Keratinocyte (primary cell): ENCODE measurements at regions not wholly inside any gene's neighbourhood (a gene's known extent, or its start where the extent isn't known, plus 50 kb on each side); places are given as distances from the start of the nearest gene placed in this dataset.

Experiments
- DNase-seq: peaks from one replicate; pipeline ENCODE4 v3.0.0-alpha.2; 2011; ENCODE audit warnings: low read depth, missing footprints, low spot score
- FAIRE-seq: peaks from 2 replicates; lab custom pipeline; 2011; peaks lifted over from hg19 to GRCh38; lab: Jason Lieb, UNC
- H2AFZ ChIP-seq: 2 replicates; pipeline ENCODE4 v1.6.0; 2012; ENCODE audit warnings: low read length, control low read depth, inconsistent platforms; ENCODE audit not compliant: control insufficient read depth
- H3K27ac ChIP-seq: 2 replicates; pipeline ENCODE4 v1.5.1; 2011; ENCODE audit warnings: low read length; ENCODE audit not compliant: control insufficient read depth, insufficient read depth
- H3K27me3 ChIP-seq: 3 replicates; pipeline ENCODE4 v1.6.0; 2011; ENCODE audit warnings: low read length; ENCODE audit not compliant: control insufficient read depth, insufficient read depth; ENCODE audit errors: extremely low read depth
- H3K36me3 ChIP-seq, 2 experiments: 2 replicates in 1 of 2; 3 replicates in 1 of 2; pipeline ENCODE4 v1.5.1; 2011; ENCODE audit warnings: low read length in 2 of 2, mild to moderate bottlenecking in 1 of 2; ENCODE audit not compliant: control insufficient read depth in 2 of 2, insufficient read depth in 2 of 2; ENCODE audit errors: extremely low read depth in 1 of 2
- H3K4me1 ChIP-seq: 3 replicates; pipeline ENCODE4 v1.5.1; 2011; ENCODE audit warnings: low read length; ENCODE audit not compliant: control insufficient read depth, insufficient read depth; ENCODE audit errors: extremely low read depth
- H3K4me2 ChIP-seq: 3 replicates; pipeline ENCODE4 v1.6.0; 2011; ENCODE audit warnings: low read depth, low read length; ENCODE audit not compliant: control insufficient read depth, insufficient read depth; ENCODE audit errors: extremely low read depth
- H3K4me3 ChIP-seq, 3 experiments: fragments of 200-600 bp in 1 of 3; sonication (generic) in 1 of 3; 2 replicates in 2 of 3; 3 replicates in 1 of 3; pipeline ENCODE4 v1.5.1; 2011 to 2016; ENCODE audit warnings: low read length in 3 of 3, mild to moderate bottlenecking in 3 of 3, control low read depth in 2 of 3, inconsistent platforms in 1 of 3, low read depth in 1 of 3, mixed read lengths in 1 of 3, mixed run types in 1 of 3, moderate library complexity in 1 of 3; ENCODE audit not compliant: control insufficient read depth in 2 of 3, insufficient read depth in 2 of 3; ENCODE audit errors: extremely low read depth in 1 of 3
- H3K79me2 ChIP-seq: 2 replicates; pipeline ENCODE4 v1.6.0; 2012; ENCODE audit warnings: low read length; ENCODE audit not compliant: control insufficient read depth, insufficient read depth
- H3K9ac ChIP-seq: 3 replicates; pipeline ENCODE4 v1.6.0; 2011; ENCODE audit warnings: low read length; ENCODE audit not compliant: control insufficient read depth, insufficient read depth; ENCODE audit errors: extremely low read depth
- H3K9me1 ChIP-seq: 3 replicates; pipeline ENCODE4 v1.6.0; 2011; ENCODE audit warnings: low read length; ENCODE audit not compliant: control insufficient read depth, insufficient read depth; ENCODE audit errors: extremely low read depth
- H3K9me3 ChIP-seq: 2 replicates; pipeline ENCODE4 v1.5.1; 2012; ENCODE audit warnings: low read depth, low read length; ENCODE audit not compliant: control insufficient read depth
- H4K20me1 ChIP-seq: 3 replicates; pipeline ENCODE4 v1.6.0; 2011; ENCODE audit warnings: low read length; ENCODE audit not compliant: control insufficient read depth, insufficient read depth; ENCODE audit errors: extremely low read depth
- CTCF ChIP-seq, 3 experiments: IDR thresholded peaks in 1 of 3; conservative IDR thresholded peaks in 1 of 3; optimal IDR thresholded peaks in 1 of 3; 2 replicates in 2 of 3; 3 replicates in 1 of 3; pipeline versions ENCODE3 to v1.5.1; 2011; ENCODE audit warnings: low read length in 3 of 3, mild to moderate bottlenecking in 3 of 3, moderate library complexity in 2 of 3, control low read depth in 1 of 3, inconsistent platforms in 1 of 3; ENCODE audit not compliant: insufficient read depth in 2 of 3; ENCODE audit errors: extremely low read depth in 1 of 3
- EZH2 ChIP-seq: IDR thresholded peaks from one replicate; pipeline ENCODE4 v1.6.1; 2012; ENCODE audit warnings: inconsistent platforms, mild to moderate bottlenecking, low read length, moderate library complexity
- dilution Hi-C: fragments of 300-500 bp; cut with MboI; formaldehyde crosslinking; loops from one replicate; pipeline ENCODE4 v1.7.0; 2020; ENCODE audit warnings: low sequenced_read_pairs; ENCODE audit not compliant: extremely low pct_ligation_motif_present

- Histone ChIP-seq H3K27me3 (peaks cover 3% of the 10 kb centered on the region), H3K4me1 (no peaks in the 10 kb centered on the region), H3K36me3 (no peaks in the 10 kb centered on the region), H3K4me2 (no peak overlapping the region), H4K20me1 (no peaks in the 10 kb centered on the region), H3K9me3 (no peaks in the 10 kb centered on the region), H3K9me1 (no peaks in the 10 kb centered on the region), H3K4me3 (no peak overlapping the region), H3K9ac (no peak overlapping the region), H2AFZ (no peak overlapping the region), H3K79me2 (no peaks in the 10 kb centered on the region), H3K27ac (no peak overlapping the region)
- FAIRE-seq = no peak
- no peak for TF ChIP-seq CTCF (optimal IDR thresholded peaks at IDR 0.05 in 1 of 3, IDR thresholded peaks at IDR 0.05 in 1 of 3, conservative IDR thresholded peaks at IDR 0.05 in 1 of 3; ENCODE audit: extremely low read depth in 1 of 3, insufficient read depth in 2 of 3, low read length in 3 of 3)
- no peak for TF ChIP-seq EZH2
- no peak for DNase-seq
- dilution Hi-C loops = loop anchor here (25.0 kb wide), 1 partner anchor 606 kb away; no protein-coding TSS in a partner anchor
These were observed 139.8 kb upstream of the SNX19 start for GRCh38 chr11:131056036-131056435.

- Histone ChIP-seq H3K27me3 (no peaks in the 10 kb centered on the region), H3K4me2 (no peak overlapping the region), H2AFZ (no peak overlapping the region), H4K20me1 (no peaks in the 10 kb centered on the region), H3K9me3 (no peaks in the 10 kb centered on the region), H3K27ac (no peak overlapping the region), H3K79me2 (no peaks in the 10 kb centered on the region), H3K9me1 (no peaks in the 10 kb centered on the region), H3K4me3 (no peak overlapping the region), H3K36me3 (no peaks in the 10 kb centered on the region), H3K9ac (no peak overlapping the region), H3K4me1 (peaks cover 4% of the 10 kb centered on the region)
- DNase-seq (no peak), FAIRE-seq (no peak)
- TF ChIP-seq CTCF (optimal IDR thresholded peaks at IDR 0.05 in 1 of 3, IDR thresholded peaks at IDR 0.05 in 1 of 3, conservative IDR thresholded peaks at IDR 0.05 in 1 of 3; ENCODE audit: extremely low read depth in 1 of 3, insufficient read depth in 2 of 3, low read length in 3 of 3) (no peak), EZH2 (no peak)
- dilution Hi-C loops = loop anchor here (25.0 kb wide), 1 partner anchor 599 kb away; no protein-coding TSS in a partner anchor
These were observed 147.4 kb upstream of the SNX19 start for GRCh38 chr11:131063638-131064037.
